ENCODE measurements at regions not wholly inside any gene's neighbourhood (a gene's known extent, or its start where the extent isn't known, plus 50 kb on each side); places are given as distances from the start of the nearest gene placed in this dataset.

DNA sequence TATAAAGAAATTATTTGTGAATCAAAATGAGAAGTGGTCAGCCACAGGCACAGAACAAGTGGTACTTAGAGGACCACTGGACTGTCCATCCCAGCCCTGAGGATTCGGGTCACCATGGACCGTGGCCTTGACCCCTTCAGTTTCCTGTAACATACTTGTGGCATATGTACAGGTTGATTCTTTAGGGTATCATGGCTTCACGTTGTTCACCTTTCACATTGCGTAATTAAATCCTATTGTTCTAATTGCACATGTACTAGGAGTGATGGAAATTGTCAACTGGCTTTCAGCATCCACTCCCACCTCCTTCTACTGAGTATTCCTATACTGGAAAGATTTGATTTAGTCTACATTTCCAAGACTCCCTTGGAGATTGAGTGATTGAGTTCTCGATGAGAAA, 148.3 kb upstream of the GJB5 start:
- no peak for DNase-seq (ENCODE audit: low read depth)

DNA sequence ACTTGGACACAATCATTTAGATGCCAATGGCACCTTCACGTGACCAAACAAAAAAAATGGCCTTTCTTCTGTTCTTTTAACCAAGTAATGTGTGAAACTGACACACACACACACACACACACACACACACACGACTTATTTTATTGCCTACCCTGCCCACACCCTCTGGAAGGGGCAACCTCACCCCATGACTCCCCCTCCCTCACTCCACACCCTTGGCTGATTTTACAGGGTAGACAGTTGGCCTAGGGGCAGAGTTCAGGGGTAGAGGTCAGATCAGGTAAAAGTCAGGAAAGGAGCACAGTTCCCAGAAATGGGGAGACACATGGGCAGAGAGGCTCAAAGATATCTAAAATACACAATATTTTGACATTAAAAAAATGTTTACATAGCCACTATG, 144.8 kb upstream of the GJB5 start:
- no peak for DNase-seq (ENCODE audit: low read depth)

DNA sequence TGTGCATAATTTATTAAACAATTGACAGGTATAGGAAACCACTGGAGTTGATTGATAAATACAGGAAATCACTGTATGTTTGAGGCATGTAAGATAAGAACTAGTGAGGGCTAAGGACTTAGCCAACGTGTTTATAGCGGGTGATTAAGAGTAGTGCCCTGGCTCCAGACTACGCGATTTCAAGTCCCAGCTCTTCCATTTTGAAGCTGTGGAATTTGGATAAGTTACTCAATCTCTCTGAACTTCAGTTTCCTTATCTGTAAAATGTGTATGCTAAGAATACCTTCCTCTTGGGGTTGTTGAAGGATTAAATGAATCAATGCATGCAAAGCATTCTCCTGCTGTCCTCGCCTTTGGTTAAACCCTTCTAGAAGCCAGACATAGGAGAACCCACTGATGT, 143.3 kb upstream of the GJB5 start:
- DNase-seq (ENCODE audit: low read depth), result no peak

DNA sequence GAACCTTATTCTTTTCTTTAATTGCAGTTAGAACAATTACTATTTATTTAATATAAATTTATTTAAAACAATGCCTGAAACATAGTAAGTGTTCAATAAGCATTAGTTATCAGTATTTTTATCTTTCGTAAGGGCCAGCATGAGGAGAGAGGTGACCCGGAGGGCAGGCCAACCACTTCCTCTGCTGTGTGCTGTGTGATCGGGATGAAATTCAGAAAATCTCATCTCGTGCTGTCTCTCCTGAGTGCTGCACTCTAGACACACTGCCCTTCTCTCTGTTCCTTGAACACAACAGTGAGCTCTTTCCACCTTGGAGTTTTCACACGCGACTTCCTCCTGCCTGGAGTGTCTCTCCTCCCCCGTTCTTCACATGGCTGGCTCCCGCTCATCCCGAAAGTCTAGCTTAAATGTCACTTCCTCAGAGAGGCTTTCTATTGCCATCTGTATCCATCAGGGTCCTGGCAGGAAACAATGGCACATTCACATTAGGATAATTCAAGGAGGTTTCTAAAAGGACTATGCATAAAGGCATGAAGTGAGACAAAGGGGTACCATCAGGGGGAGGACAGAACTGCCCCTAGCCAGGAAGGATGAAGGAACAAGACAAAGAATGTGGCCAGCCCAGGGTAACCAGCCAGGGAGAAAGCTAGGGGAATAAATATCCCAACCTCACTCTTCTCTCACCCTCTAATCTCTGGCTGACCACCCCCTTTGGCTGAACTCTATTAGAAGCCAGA, 142.6 kb upstream of the GJB5 start:
- DNase-seq (ENCODE audit: low read depth), result no peak

DNA sequence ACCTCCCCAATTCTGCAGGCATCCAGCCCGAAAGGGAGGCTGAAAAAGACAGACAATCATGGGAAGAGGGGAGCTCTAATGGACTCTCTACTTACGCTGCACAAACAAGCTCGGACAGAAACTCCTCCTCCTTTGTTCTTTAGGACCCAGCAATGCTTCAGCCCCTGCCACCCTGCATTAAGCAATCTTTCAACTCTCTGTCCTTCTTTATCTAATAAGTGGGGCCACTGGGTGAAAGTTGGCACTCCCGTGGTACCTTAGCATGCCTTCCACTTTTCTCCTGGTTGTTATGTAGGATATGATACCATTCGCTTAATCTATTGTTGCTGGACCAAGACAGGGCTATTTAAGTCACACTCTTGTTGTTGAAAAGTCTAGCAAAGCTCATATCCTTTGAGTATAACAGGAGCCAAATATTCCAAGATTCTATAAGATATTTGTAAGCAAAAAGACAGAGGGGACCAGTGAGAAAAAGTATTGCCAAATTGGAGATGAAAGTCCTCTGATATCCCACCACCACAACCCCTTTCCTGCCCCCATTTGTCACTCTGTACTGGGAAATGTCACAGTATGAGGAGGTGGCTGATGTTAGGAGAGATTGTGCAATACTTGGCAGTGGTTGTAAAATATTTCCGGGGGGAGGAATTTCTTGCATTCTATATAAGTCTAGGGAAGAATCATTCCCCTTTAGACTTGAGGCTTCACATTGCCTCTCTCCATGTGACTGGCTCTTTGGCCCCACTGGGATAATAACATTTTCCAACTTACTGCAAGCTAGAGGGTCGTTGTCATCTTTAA, 137.3 kb upstream of the GJB5 start:
- no peak for DNase-seq (ENCODE audit: low read depth)

DNA sequence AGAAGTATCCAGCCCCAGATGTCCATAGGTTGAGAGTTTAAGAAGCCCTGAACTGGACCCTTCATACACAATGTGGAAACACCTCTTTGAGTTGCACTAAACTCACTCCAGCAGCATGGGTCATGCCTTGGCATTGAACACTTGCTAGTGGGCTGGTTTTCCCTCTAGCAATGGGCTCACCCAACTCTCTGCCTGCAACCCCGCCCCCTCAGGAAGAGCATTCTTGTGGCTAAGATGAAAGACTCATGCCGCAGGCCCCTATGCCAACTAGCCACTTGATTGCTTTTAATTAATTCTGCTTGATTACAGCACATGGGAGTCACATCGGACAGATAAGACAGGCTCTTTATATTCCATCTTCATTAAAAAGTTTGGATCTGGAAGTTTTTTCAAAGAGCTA, 136.5 kb upstream of the GJB5 start:
- DNase-seq (ENCODE audit: low read depth), result no peak

DNA sequence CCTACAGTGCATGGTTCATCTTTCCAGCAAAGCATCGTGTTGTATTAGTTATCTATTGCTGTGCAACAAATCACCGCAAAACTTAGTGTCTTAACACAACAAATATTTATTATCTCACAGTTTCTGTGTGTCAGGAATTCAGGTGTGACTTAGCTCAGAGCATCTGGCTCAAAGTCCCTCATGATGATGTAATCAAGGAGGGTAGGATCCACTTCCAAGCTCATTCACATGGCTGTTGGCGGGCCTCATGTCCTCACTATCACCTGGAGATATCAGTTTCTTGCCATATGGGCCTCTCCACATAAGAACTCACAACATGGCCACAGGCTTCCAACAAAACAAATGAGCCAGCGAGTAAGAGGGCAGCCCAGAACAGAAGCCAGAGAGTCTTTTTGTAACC, 135.6 kb upstream of the GJB5 start:
- DNase-seq (ENCODE audit: low read depth), result no peak

DNA sequence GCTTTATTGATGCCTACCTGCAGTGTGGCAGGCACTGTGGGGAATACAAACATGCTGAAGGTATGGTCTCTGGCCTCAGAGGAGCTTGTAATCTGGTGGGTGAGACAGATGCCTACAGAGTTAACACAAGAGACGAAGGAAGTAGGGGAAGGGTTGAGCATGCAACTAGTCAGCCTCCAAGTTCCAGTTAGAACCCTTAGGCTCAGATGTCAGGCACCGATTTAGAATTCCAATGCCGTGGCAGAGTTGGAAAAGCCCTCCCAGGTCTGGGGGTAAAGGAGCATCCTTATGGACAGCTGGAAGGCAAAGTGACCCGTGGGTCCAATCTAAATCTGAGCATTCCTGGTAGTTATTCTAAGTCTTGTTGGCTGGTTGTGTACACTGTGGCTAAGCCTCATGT, 132.9 kb upstream of the GJB5 start:
- no peak for DNase-seq (ENCODE audit: low read depth)

DNA sequence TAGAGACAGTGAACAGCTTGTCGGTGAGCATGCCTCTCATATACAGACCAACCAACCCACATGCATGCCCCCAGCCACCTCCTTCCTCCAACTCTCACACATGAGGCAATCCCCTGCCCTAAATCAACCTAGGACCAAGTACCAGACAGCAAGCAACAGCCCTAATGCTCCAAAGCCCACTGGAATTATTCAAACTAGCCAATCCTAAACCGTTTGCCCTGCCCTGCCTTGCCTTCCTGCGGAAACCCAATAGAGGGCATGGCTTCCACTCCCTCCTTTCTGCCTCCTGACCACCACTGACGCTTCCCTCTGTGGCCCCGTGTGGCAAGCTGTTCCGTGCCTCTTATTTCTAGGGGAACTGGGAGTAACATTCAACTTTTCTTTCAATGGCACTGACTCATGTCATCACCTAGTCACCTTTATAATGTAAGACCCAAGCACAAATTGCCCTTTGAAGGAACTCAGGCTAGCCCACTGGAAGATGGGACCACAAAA, 129.3 kb upstream of the GJB5 start:
- no peak for DNase-seq (ENCODE audit: low read depth)

DNA sequence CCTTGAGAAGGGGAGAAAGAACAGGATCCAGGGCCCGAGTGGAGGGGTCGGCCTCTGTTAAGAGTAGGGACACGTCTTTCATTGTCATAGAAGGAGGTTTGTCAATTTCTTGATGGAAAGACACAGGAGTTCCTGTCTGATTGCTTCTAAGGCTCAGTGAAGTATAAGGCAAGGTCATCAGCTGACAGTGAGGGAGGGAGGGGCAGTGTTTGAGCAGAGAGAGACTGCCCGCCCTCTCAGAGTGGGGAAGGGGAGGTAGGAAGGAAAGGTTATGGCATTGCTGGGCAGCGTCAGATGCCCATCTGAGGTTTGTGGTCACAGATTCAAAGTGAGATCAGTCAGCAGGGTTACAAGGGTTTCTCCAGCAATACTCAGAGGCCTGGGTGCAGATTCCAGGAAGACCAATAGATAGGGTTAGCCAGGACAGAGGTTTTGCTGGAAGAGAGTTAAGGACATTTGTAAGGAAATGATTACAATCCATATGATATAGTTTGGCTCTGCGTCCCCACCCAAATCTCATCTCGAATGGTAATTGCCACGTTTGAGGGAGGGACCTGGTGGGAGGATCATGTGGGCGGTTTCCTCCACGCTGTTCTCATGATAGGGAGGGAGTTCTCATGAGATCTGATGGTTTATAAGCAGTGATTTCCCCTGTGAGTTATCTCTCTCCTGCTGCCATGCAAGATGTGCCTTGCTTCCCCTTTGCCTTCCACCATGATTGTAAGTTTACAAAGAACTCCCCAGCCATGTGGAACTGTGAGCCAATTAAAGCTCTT, 127.2 kb upstream of the GJB5 start:
- DNase-seq (ENCODE audit: low read depth), result no peak

DNA sequence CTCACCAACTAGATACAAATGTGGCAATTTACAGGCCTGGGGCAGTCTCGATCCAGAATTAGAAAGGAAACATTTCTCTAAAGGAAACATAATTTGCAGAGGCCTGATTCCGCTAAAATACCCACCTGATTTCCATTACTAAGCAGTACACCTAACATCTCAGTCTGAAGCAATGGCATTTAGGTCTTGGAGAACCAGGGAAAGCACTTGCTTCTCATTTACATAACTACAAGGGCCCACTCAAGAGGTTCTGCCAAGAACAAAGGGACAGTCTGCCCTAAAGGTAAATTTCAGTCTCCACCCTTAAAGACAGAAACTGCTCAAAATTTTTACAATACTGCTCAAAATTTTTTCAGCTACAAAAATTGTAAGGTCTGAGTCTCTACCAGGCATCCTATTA, 123.7 kb upstream of the GJB5 start:
- DNase-seq (ENCODE audit: low read depth), result no peak

DNA sequence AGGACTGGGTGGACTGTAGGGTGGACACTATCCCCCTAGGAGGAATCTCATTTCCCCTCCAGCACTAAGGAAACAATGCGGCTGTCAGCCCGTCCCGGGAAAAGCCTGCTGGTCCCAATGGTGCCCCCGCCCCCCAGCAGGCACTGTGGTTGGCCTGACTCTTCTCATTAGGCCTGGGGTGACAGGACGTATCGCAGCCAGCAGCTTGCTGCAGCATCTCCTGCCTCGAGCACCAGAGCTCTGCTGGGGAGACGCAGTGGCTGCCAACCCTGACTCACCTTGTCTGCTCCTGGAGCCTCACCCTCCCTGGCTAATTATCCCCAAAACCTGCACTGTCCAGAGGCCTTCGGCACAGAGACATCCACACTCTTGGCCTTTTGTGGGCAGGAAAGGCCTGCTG, 115.1 kb upstream of the GJB5 start:
- no peak for DNase-seq (ENCODE audit: low read depth)

DNA sequence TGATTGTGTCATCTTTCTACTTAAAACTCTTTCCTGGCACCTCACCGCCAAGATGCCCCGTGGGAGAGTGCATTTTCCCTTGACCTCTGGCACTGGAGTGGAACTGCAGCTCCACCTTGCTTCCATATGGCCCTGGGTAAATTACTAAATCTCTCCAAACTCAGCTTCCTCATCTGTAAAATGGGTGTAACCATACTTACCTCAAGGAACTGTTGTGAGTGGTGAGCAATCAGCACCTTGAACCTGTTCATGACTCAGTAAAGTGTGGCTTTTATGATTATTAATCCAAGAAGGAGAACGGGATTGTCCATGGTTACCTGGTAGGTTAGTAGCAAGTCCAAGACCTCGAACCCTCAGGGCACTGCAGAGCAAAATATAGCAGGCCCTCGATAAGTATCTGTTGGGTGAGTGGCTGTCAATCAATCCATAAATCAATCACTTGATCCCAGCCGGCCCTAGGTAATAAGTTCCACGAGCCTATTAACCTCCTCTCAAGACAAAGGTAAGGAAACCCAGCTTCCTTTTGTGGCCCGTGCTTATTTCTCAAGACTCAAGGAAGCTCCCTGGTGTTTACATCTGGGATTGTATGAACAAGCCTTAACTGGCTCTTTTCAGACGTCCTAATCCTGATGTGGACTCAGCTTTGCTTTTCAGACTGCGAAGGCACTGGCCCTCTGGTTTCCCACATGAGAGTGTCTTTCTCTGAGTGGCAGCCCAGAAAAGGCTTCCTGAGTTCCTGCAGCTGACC, 114.0 kb upstream of the GJB5 start:
- DNase-seq (ENCODE audit: low read depth), result no peak

DNA sequence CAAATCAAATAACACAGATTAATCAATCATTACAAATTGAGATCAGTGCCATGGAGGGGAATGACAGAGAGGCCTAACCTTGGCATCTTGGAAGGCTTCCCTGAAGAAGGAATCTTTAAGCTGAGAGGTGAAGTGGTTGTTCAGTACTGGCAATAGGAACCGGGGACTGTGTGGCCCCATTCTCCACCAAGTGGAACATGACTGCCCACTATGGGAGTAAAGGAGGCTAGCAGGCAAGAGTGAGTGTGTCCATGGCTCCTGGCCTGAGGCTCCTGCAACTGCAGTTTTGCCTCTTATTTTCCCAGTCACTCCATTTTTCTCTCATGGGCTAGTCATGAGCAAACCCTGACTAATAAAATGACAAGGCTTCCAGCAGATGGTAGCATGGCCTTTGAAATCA, 112.2 kb upstream of the GJB5 start:
- no peak for DNase-seq (ENCODE audit: low read depth)

DNA sequence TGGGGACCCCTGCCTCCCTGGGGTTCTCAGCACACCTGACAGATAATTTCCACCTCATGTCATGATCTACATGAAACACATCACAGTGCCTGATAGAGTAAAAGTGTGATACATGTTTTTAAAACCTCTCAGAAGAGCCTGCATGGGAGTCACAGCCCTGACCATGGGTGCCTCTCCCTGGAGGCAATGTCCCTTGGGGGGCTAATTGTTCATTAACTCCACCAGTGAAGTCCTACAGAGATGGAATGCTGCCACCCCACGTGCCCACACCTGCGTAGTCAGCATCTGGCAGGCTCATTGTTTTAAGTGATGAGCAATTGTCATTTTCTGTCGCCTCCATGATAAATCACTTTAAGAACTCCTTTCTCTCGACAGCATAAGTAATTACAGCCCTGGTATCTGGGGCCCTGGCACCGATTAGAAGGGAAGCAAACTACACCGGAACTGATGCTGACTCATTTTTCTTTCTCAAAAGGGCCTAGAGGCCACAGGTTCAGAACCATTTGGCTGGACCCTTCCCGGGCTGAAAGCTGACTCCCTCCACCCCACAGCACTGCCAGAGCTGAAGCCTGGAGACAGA, 109.6 kb upstream of the GJB5 start:
- DNase-seq (ENCODE audit: low read depth), result no peak

DNA sequence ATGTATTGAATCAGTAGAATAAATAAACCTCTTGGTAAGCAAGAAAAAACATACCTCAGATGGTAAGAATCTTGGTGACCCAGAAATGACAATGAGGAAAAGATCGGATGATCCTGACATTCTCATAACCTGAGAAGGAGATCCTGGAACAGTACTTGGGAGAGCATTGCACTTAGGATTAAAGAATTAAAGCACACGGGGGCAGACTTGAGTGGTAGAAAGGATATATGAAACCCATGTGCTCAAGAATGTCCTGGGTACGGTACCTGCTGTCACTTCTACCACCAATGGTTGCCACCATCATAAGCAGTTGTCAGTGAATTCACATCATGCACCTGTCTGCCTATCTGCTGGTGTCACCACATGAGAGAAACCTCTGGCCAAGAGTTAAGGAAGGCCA, 108.9 kb upstream of the GJB5 start:
- DNase-seq (ENCODE audit: low read depth), result no peak

DNA sequence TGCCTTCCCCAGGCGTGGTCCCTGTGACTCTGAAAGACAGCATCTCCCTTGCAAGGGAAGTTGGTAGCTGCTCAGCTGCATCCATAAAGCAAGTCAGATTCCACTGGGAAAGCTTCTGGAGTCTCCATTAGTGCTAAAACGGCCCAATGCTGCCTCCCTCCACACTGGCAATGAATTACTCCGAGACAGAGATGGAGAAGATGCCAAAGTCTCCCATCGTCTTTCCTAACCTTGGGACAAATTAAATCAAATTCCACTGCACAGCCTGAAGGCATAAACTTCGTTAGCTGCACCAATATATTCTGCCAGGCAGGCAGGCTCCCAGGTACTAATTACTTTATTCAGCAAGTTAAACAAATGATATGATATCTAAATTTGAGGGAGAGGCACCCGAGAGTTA, 106.3 kb upstream of the GJB5 start:
- DNase-seq (ENCODE audit: low read depth), result no peak

DNA sequence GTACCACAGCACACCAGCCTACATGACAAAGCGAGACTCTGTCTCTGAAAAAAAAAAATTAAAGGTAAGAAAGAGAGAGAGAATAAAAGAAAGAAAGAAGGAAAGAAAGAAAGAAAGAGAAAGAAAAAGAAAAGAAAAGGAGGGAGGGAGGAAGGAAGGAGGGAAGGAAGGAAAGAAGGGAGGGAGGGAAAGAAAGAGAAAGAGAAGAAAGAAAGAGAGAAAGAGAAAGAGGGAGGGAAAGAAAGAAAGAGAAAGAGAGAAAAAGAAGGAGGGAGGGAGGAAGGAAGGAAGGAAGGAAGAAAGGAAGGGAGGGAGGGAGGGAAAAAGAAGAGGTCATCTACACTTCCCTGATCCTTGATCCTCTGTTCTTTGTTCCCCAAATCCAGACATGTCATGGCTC, 104.8 kb upstream of the GJB5 start:
- DNase-seq (ENCODE audit: low read depth), result no peak

DNA sequence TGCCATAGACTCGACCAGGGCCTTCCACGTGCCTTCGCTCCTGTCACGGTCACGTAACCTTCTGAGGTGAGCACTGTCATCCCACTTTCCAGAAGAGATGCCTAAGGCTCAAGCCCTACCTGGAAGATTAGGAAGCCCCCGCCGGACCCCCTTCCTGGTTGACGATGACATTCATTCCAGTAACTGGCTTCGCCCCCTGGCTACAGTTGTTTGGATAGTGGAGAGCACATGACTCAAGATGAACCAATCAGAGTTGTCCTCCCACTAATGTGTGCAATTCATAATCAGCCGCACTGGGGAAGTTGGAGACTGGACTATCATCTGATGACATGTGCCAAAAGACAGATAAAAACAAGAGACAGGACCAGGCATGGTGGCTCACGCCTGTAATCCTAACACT, 104.0 kb upstream of the GJB5 start:
- DNase-seq (ENCODE audit: low read depth), result no peak

DNA sequence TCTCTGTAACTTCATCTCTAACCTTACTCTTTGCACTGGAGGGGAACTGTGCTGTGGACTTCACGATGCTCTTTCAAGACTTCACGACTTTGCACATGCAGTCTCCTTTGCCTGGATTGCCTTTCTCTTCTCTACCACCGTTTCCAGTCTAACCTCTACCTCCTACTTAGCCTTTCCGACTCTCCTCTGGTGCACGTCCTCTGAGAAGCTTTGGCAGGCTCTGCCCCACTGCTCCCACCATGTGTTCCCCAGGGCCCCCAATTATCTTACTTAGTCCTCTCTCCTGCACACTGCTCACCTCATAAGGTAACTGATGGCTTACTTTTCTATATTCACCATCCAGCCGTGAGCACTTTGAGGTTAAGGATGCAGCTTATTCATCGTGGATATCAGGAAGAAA, 101.7 kb upstream of the GJB5 start:
- DNase-seq (ENCODE audit: low read depth), result no peak

DNA sequence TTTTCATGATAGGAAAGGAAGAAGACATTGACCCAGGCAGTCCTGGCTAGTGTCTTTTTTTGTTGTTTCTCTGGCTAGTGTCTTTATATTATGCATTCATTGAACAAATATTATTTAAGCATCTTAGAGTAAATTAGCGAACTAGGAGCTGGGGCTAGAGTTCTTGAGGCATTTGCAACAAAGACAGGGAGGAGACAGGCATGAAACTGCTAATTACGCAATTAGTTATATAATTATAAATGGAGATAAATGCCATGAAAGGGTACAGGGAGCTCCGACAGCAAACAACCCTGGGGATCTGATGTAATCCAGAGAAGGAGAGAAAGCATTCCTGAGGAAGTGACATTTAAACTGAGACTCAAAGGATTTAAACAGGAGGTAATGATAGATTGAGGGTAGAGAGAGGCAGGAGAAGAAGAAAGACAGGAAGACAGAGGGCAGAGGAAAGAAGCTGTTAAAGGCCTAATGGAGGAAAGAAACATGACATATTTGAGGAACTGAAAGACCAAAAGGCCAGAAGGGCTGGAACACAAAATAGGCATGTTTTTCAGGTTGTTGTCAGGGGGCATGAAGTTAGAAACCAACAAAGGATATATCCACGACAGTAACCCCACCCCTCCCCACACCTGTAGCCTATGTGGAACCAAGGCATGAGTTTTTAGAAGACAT, 99.5 kb upstream of the GJB5 start:
- DNase-seq (ENCODE audit: low read depth), result no peak
